ENCODE measurements at regions not wholly inside any gene's neighbourhood (a gene's known extent, or its start where the extent isn't known, plus 50 kb on each side); places are given as distances from the start of the nearest gene placed in this dataset.

- H3K4me3 ChIP-seq: no peak overlapping the region
- no peaks in the 10 kb centered on the region for H3K27me3 ChIP-seq
- no peaks in the 10 kb centered on the region for H3K9me3 ChIP-seq
- H3K36me3 ChIP-seq (ENCODE audit: low read depth, missing control alignments): no peaks in the 10 kb centered on the region
- H3K27ac ChIP-seq: no peak overlapping the region
- TF ChIP-seq, protein P1, sequence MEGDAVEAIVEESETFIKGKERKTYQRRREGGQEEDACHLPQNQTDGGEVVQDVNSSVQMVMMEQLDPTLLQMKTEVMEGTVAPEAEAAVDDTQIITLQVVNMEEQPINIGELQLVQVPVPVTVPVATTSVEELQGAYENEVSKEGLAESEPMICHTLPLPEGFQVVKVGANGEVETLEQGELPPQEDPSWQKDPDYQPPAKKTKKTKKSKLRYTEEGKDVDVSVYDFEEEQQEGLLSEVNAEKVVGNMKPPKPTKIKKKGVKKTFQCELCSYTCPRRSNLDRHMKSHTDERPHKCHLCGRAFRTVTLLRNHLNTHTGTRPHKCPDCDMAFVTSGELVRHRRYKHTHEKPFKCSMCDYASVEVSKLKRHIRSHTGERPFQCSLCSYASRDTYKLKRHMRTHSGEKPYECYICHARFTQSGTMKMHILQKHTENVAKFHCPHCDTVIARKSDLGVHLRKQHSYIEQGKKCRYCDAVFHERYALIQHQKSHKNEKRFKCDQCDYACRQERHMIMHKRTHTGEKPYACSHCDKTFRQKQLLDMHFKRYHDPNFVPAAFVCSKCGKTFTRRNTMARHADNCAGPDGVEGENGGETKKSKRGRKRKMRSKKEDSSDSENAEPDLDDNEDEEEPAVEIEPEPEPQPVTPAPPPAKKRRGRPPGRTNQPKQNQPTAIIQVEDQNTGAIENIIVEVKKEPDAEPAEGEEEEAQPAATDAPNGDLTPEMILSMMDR (IDR thresholded peaks at IDR 0.05): no peak
- TF ChIP-seq POLR2A (IDR thresholded peaks at IDR 0.05): no peak
- peaks cover 5% of the 10 kb centered on the region for H3K4me1 ChIP-seq
- intact Hi-C loops (cut with DNase I; ENCODE audit: low total_unique reads): no loop called here
- WGBS, 2 donors: 67 to 84% methylated on average over 5 of the region's 5 CpGs
- peak; percentile 60 for DNase-seq
These were observed 172.0 kb downstream of the OPA1 start for GRCh38 chr3:193764959-193765358.

DNA sequence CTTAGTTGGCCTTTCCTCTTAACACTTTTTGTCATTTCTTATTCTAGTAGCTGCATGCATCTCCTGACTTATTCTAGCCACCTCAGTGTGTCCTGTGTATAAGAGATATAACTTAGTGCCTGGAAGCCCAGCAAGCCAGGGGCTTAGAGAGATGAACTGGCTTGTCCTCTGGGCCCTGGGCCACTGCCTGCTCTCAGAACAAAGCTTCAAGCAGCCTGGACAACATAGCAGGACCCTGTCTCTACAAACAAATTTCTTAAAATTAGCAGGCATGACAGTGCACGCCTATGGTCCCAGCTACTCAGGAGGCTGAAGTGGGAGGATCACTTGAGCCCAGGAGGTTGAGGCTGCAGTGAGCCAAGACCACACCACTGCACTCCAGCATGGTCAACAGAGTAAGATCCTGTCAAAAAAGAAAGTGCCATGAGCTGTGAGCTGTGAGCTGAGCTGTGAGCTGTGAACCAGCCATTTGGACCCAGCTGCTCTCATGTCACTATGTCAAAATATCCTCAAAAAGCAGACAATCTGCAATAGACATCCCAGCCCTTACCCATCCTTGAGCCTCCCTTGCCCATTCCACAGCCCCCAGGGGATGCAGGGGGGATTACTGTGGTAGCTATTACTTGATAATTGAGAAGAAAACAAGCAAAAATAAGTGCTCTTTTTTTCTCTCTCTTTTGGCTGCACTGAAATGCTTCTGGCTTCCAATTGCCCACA is 174.5 kb downstream of the OPA1 start:
- Histone ChIP-seq H3K27ac (no peak overlapping the region), H3K4me3 (no peak overlapping the region), H3K9me3 (no peaks in the 10 kb centered on the region), H3K4me1 (peaks cover 5% of the 10 kb centered on the region), H3K27me3 (no peaks in the 10 kb centered on the region), H3K36me3 (ENCODE audit: low read depth, missing control alignments) (no peaks in the 10 kb centered on the region)
- intact Hi-C loops (cut with DNase I; ENCODE audit: low total_unique reads): no loop called here
- TF ChIP-seq POLR2A (IDR thresholded peaks at IDR 0.05): no peak
- TF ChIP-seq, protein P1 (IDR thresholded peaks at IDR 0.05): no peak
- DNase-seq: no peak
- 95 to 100% methylated on average over 1 of the region's 1 CpG for WGBS, 2 donors

- intact Hi-C loops (cut with DNase I; ENCODE audit: low total_unique reads): no loop called here
- 68 to 73% methylated on average over 2 of the region's 2 CpGs for WGBS, 2 donors
- H3K4me3 ChIP-seq: no peak overlapping the region
- TF ChIP-seq, protein P1 (IDR thresholded peaks at IDR 0.05): no peak
- no peak for TF ChIP-seq POLR2A (IDR thresholded peaks at IDR 0.05)
- peaks cover 5% of the 10 kb centered on the region for H3K4me1 ChIP-seq
- H3K36me3 ChIP-seq (ENCODE audit: low read depth, missing control alignments): no peaks in the 10 kb centered on the region
- no peak overlapping the region for H3K27ac ChIP-seq
- no peaks in the 10 kb centered on the region for H3K9me3 ChIP-seq
- H3K27me3 ChIP-seq: no peaks in the 10 kb centered on the region
- DNase-seq: no peak
These were observed 175.0 kb downstream of the OPA1 start for GRCh38 chr3:193768070-193768394.

DNA sequence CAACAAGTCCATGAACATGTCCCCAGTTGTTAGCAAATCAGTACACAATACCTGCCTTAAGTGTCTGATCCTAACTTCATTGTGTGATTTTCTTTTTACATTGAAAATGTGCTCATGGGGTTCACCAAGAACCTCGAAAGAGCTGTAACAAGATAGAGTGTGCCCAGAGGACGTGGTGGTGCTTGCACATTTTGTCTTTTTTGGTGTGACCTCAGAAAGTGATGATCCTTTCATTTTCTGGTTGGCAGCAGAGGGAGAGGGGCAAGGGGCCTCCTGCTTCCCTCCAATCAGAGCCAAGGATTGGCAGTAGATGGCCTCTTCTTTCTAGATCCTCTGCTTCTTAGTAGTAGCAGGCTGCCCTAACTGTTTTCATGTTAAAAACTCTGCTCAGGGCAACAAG is 176.4 kb downstream of the OPA1 start:
- Histone ChIP-seq H3K36me3 (ENCODE audit: low read depth, missing control alignments) (no peaks in the 10 kb centered on the region), H3K27me3 (no peaks in the 10 kb centered on the region), H3K4me1 (peaks cover 5% of the 10 kb centered on the region), H3K27ac (no peak overlapping the region), H3K4me3 (no peak overlapping the region), H3K9me3 (no peaks in the 10 kb centered on the region)
- WGBS, 2 donors: 83 to 88% methylated on average over 2 of the region's 2 CpGs
- TF ChIP-seq, protein P1 (IDR thresholded peaks at IDR 0.05): no peak
- TF ChIP-seq POLR2A (IDR thresholded peaks at IDR 0.05): no peak
- DNase-seq: no peak
- intact Hi-C loops (cut with DNase I; ENCODE audit: low total_unique reads): no loop called here

DNA sequence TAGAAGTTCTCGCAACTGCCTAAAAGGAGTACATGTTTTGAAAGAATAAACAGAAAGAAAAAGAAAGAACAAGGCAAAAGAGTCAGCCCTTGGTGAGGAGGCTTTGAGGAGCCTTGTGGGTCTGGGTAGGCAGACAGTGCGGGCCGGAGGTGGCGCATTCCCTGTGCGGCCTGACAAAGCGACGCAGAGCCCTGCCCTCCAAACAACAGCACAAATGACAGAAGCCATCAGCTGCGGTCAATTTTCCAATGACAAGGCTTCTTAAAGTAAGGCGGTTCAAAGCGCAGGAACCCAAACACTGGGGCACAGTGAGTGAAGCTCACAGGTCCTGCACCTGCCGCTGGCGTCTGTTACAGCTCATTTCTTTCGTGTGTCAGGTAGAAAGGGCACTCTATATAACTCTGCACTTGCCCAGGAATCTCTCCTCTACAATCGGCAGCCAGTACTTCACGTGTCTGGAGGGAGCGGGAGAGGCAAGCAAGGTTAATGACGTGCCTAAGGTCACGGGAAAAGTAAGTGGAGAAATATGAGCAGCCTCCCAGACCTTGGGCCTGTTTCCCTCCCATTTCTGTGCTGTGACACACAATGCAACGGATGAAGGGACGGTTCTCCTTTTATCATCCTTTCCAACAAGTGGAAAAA is 178.1 kb downstream of the OPA1 start:
- Histone ChIP-seq H3K36me3 (ENCODE audit: low read depth, missing control alignments) (no peaks in the 10 kb centered on the region), H3K4me1 (no peaks in the 10 kb centered on the region), H3K27ac (no peak overlapping the region), H3K9me3 (no peaks in the 10 kb centered on the region), H3K4me3 (peak overlapping the region in 1 of 2 donors; percentile 3), H3K27me3 (no peaks in the 10 kb centered on the region)
- TF ChIP-seq, protein P1 (IDR thresholded peaks at IDR 0.05): no peak
- no peak for TF ChIP-seq POLR2A (IDR thresholded peaks at IDR 0.05)
- no peak for DNase-seq
- 65 to 71% methylated on average over 20 of the region's 20 CpGs for WGBS, 2 donors
- intact Hi-C loops (cut with DNase I; ENCODE audit: low total_unique reads): no loop called here
